Psoas muscle (tissue), 7 donors: ENCODE measurements at regions not wholly inside any gene's neighbourhood (a gene's known extent, or its start where the extent isn't known, plus 50 kb on each side); places are given as distances from the start of the nearest gene placed in this dataset.

Source experiments
- ATAC-seq, 4 donors: fragments of 200-7000 bp; cut with Tn5 transposase; one replicate each; pipeline ENCODE4 v1.9.1; 2020; ENCODE audit warnings: moderate library complexity in 3 of 4, mild to moderate bottlenecking in 2 of 4
- DNase-seq, 2 donors: peaks; one replicate each; pipeline ENCODE4 v3.0.0-alpha.2; 2020
- H3K27ac ChIP-seq: fragments of 200-600 bp; one replicate; pipeline ENCODE4 v1.8.0; 2022
- H3K27me3 ChIP-seq, 3 donors: fragments of 200-600 bp in 1 of 3; one replicate each; pipeline versions ENCODE4 v1.6.1 to v1.8.0; 2013 to 2022; ENCODE audit warnings: low read length in 2 of 3, mild to moderate bottlenecking in 2 of 3, moderate library complexity in 1 of 3; ENCODE audit not compliant: insufficient read depth in 3 of 3
- H3K36me3 ChIP-seq, 2 donors: fragments of 200-600 bp in 1 of 2; one replicate each; pipeline versions ENCODE4 v1.6.1 to v1.8.0; 2013 to 2022; ENCODE audit warnings: low read depth in 1 of 2, mild to moderate bottlenecking in 1 of 2, moderate library complexity in 1 of 2; ENCODE audit not compliant: insufficient read depth in 1 of 2
- H3K4me1 ChIP-seq: fragments of 200-600 bp; one replicate; pipeline ENCODE4 v1.8.0; 2022
- H3K4me3 ChIP-seq: fragments of 200-600 bp; one replicate; pipeline ENCODE4 v1.8.0; 2022; ENCODE audit warnings: mild to moderate bottlenecking
- H3K9me3 ChIP-seq: fragments of 200-600 bp; one replicate; pipeline ENCODE4 v1.8.0; 2022
- WGBS, 3 donors: extraction: QIAGEN DNeasy Blood & Tissue Kit; methylation state at CpG; one replicate each; pipeline versions ENCODE4 v1.1.6 to v1.1.7; 2013; 5-methylcytosine and 5-hydroxymethylcytosine counted together
- intact Hi-C, 2 donors: fragments of 100-400 bp; cut with DNase I; formaldehyde crosslinking; loops; one replicate each; pipeline versions ENCODE4 v1.11.0 to v1.14.2; 2022
- TF ChIP-seq, protein P1 (sequence below): fragments of 200-600 bp; IDR thresholded peaks from one replicate; pipeline ENCODE4 v1.8.0; 2022; ENCODE audit warnings: antibody characterized with exemption
- donor health status: healthy with polysubstance abuse.
- donor health status: DM: no; HTN: no; CAD: no; lungs with moderate emphysema.
- donor health status: Bipolar disorder and iron deficiency.
- donor health status: healthy.
- donor health status: DM: yes; HTN: yes; CAD: no.
- donor health status: DM: no; HTN: no; CAD: no.
- donor health status: DM: yes; HTN: yes; CAD: no.

DNA sequence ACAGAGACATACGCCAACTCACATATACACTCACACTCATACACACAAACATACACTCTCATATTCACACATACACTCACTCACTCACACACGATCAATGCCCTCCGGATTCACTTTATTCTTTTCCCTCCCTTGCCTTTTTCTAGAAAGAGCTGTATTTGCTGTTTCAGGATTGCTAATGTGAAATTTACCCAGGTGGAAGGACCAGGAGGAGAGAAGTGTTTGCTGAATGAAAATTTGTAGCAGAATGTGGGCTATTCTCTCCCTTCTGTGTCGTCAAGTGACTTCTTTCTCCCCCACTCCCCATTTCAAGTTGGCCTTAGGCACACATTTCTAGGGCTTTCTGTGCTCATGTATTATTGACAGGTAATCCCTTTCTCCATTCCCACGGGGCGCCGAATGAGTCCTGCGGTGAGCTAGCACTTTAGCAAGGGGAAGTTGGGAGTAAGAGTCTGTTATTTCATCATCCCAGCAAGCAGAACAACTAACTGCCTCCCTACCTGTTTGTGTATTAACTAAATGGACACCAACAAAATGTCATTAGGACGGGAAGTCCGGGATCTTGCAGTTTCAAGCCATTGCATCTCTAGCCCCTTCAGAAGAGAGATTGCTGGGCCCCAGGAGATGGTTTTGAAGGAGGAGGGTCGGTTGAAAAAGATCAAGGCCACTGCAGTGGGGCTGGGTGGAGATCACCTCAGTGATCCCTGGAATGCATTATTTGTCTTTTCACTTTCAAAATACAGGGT is 97.1 kb upstream of the TAF11L2 start:
- Histone ChIP-seq H3K4me1 (no peaks in the 10 kb centered on the region), H3K27ac (no peak overlapping the region), H3K9me3 (no peaks in the 10 kb centered on the region), H3K27me3 (peaks cover 0 to 3% (median under 1%) of the 10 kb centered on the region in 3 donors), H3K4me3 (no peak overlapping the region), H3K36me3 (no peaks in the 10 kb centered on the region)
- TF ChIP-seq, protein P1, sequence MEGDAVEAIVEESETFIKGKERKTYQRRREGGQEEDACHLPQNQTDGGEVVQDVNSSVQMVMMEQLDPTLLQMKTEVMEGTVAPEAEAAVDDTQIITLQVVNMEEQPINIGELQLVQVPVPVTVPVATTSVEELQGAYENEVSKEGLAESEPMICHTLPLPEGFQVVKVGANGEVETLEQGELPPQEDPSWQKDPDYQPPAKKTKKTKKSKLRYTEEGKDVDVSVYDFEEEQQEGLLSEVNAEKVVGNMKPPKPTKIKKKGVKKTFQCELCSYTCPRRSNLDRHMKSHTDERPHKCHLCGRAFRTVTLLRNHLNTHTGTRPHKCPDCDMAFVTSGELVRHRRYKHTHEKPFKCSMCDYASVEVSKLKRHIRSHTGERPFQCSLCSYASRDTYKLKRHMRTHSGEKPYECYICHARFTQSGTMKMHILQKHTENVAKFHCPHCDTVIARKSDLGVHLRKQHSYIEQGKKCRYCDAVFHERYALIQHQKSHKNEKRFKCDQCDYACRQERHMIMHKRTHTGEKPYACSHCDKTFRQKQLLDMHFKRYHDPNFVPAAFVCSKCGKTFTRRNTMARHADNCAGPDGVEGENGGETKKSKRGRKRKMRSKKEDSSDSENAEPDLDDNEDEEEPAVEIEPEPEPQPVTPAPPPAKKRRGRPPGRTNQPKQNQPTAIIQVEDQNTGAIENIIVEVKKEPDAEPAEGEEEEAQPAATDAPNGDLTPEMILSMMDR: no peak
- intact Hi-C loops: no loop called here
- no peak for DNase-seq
- no peak for ATAC-seq
- 59 to 65% (median 59%) methylated on average over 11 of the region's 11 CpGs for WGBS, 3 donors

DNA sequence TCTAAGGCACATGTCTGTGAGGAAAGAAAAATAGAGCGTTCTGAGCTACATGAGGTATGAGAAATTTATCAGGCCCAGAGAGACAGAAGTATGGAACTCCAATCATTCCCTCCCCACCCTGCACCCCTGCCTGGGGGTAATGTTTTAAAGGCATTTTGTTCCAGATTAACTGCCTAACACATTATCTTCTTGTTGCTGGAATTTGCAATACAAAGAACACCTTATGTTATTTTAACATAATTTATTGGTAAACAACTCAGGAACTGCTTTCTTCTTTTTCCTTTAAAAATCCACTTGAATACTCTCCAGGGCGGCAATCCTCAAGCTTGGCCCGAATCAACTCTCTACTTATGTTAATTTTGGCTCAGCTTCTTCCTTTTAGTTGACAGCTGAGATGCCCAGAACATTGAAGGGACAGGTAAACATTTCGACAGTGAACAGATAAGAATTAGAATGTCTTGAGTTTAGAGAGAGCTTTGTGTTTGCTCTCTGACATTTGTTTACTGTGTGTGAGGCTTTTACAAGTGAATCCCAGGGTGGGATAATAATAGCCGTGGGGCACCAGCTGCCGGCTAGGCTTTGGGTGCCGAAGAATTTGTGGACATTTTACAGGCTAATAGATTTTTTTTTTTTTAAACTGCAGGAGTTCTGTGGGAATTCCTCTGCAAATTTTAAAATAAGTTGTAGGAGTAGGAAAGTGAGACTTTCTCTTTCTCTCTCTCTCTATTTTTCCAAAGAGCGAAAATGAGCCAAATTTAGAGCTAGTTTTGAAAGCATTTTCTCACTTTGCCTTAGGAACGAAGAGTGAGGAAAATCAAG is 96.4 kb upstream of the TAF11L2 start:
- no peaks in the 10 kb centered on the region for H3K36me3 ChIP-seq
- no peak overlapping the region for H3K27ac ChIP-seq
- ATAC-seq (no peak), DNase-seq (no peak)
- no peak overlapping the region for H3K4me3 ChIP-seq
- intact Hi-C loops: no loop called here
- H3K27me3 ChIP-seq: peaks cover 0 to 3% (median 2%) of the 10 kb centered on the region in 3 donors
- no peaks in the 10 kb centered on the region for H3K9me3 ChIP-seq
- 18 to 21% (median 19%) methylated on average over 9 of the region's 9 CpGs for WGBS, 3 donors
- no peaks in the 10 kb centered on the region for H3K4me1 ChIP-seq
- TF ChIP-seq, protein P1: no peak

DNA sequence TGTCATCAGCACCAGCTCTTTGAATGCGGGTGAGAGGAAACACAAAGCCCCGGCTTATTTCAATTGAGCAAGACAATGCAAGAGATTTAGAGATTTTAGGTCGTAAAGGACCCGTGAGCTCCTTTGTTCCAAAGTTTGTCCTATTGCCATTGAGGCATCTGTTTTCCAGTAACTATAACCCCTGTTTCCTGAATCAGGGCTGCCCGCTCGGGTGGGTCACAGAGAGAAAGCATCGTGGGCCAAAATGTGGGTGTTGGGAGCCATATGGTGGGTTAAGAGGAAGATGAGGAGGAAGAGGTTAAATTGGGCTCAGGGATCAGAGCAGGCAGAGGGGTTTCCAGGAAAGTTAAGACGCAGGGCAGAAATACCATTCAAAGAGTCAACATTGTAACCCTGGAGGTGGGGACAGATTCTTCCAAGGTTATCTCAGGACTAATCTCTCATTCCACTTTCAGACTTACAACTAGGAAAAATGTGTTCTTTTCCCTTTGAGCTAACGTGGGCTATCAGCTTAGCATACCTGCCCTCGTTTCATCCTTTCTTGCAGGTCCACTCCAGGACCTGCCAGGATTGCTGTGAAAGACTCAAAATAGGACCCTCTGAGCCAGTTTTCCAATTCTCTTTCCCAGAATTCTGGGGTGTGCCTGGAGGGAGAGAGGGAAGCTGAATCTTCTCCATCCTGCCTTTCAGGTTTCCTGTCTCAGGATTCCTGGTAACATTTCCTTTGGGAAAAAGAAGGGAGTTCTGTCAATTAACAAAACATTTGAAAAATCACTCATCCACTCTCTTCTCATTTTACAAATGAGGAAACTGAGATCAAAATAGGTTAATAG is 95.5 kb upstream of the TAF11L2 start:
- DNase-seq: no peak
- Histone ChIP-seq H3K9me3 (no peaks in the 10 kb centered on the region), H3K4me1 (no peaks in the 10 kb centered on the region), H3K4me3 (no peak overlapping the region), H3K27ac (no peak overlapping the region), H3K36me3 (no peaks in the 10 kb centered on the region), H3K27me3 (peaks cover 0 to 3% (median 2%) of the 10 kb centered on the region in 3 donors)
- 12 to 15% (median 13%) methylated on average over 10 of the region's 10 CpGs for WGBS, 3 donors
- no peak for ATAC-seq
- intact Hi-C loops: no loop called here
- TF ChIP-seq, protein P1: no peak

DNA sequence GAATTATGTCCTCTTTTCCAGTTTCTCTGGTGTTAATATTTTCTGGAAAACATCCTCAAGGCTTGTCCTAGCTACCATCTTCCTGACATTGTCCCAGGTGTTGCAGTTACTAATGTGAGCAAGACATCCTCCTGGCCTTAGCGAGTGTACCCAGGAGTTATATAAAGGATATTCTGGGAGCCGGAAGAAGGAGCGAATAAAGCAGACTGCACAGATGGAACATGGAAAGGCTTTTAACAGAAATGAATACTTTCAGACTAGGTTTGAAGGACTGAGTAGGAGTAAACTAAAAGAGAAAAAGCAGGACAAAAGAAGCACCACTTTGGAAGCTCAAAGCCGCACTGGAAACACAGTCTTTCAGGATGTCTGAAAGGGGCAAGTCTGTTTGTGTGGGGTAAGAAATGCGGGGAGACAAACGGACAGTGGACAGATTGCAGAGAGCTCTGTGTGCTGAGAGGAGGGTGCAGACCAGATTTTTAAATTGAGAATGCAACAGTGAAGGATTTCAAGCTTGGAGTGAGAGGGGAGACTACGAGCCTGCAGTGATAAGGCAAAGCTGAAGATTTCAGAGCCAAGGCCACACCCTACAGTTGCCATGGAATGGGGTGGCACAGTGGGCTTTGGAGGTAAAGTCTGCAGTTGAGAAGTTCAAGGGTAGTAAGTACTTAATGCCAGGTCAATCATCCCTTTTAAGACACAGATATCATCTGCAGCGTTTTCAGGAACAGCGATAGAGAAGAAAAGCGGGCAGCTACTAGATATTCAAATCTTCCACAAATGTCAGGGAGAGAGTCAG is 94.1 kb upstream of the TAF11L2 start:
- DNase-seq: no peak
- no peak overlapping the region for H3K4me3 ChIP-seq
- no peaks in the 10 kb centered on the region for H3K9me3 ChIP-seq
- intact Hi-C loops: no loop called here
- H3K36me3 ChIP-seq: no peaks in the 10 kb centered on the region
- TF ChIP-seq, protein P1: no peak
- H3K27ac ChIP-seq: no peak overlapping the region
- H3K27me3 ChIP-seq: peaks cover 0 to 3% (median 2%) of the 10 kb centered on the region in 3 donors
- ATAC-seq: no peak
- no peaks in the 10 kb centered on the region for H3K4me1 ChIP-seq
- WGBS, 3 donors: 68 to 74% (median 72%) methylated on average over 10 of the region's 10 CpGs
